ENCODE measurements at regions not wholly inside any gene's neighbourhood (a gene's known extent, or its start where the extent isn't known, plus 50 kb on each side); places are given as distances from the start of the nearest gene placed in this dataset.

DNA sequence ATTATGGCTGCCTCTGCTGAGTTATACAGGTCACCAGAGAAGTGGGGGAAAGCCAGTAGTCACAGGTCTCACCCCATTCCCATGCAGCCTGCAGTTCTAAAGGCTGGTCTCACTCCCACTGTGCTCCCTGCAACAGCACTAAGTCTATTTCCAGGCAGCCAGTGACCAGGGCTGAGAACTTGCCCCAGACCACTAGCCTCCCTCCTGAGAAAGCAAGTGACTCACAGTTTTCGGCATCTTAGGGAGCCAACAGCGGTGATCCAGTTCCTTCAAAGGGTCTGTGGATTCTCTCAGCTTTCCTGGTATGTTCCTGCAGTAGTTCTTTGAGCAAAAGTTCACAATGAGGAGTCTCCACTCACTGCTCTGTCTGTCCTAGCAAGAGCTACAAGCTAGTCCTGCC, 329.6 kb upstream of the MAP2 start:
- Histone ChIP-seq H3K27ac (ENCODE audit: low read depth in 1 of 2, low read length in 2 of 2) (no peak overlapping the region), H3K4me3 (ENCODE audit: low read depth in 1 of 3, low read length in 3 of 3) (no peak overlapping the region), H3K4me1 (ENCODE audit: control insufficient read depth in 4 of 4, insufficient read depth in 4 of 4, low read length in 3 of 4) (no peaks in the 10 kb centered on the region), H3K9ac (ENCODE audit: low read depth in 1 of 2, low read length in 2 of 2) (no peak overlapping the region), H3K9me3 (ENCODE audit: control insufficient read depth in 4 of 4, low read length in 3 of 4) (no peaks in the 10 kb centered on the region), H3K36me3 (ENCODE audit: control insufficient read depth in 4 of 4, insufficient read depth in 3 of 4, low read depth in 1 of 4, low read length in 3 of 4) (no peaks in the 10 kb centered on the region), H3K27me3 (ENCODE audit: control insufficient read depth in 4 of 4, insufficient read depth in 4 of 4, low read length in 3 of 4) (peaks cover 0 to 3% (median 0%) of the 10 kb centered on the region in 4 donors)
- DNase-seq (ENCODE audit: low spot score), result no peak
- 84% methylated on average over 2 of the region's 2 CpGs for WGBS
- no peak for TF ChIP-seq ATF3 (IDR thresholded peaks at IDR 0.05)
- no peak for TF ChIP-seq SP1 (IDR thresholded peaks at IDR 0.05)

DNA sequence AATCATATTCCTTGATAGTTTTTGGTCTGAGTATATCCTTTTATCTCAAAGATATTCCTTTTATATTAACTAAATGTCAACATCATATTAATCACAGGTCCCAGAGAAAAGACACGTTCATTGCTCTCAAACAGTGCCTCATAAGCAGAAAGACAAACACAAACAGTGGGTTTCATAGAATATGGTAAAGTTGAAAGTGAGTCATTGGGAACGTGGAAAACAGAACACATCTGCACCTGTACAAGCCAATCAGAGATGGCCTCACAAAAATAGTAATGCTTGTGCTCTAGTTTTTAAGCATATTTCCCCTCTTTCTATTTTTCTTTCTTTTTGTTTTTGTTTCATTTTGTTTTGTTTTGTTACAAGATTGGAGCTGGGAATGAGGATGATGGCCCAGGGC, 328.4 kb upstream of the MAP2 start:
- no peak for DNase-seq (ENCODE audit: low spot score)
- Histone ChIP-seq H3K9me3 (ENCODE audit: control insufficient read depth in 4 of 4, low read length in 3 of 4) (peaks cover 0 to 3% (median 0%) of the 10 kb centered on the region in 4 donors), H3K27ac (ENCODE audit: low read depth in 1 of 2, low read length in 2 of 2) (no peak overlapping the region), H3K4me1 (ENCODE audit: control insufficient read depth in 4 of 4, insufficient read depth in 4 of 4, low read length in 3 of 4) (no peaks in the 10 kb centered on the region), H3K9ac (ENCODE audit: low read depth in 1 of 2, low read length in 2 of 2) (no peak overlapping the region), H3K27me3 (ENCODE audit: control insufficient read depth in 4 of 4, insufficient read depth in 4 of 4, low read length in 3 of 4) (peaks cover 0 to 3% (median 0%) of the 10 kb centered on the region in 4 donors), H3K4me3 (ENCODE audit: low read depth in 1 of 3, low read length in 3 of 3) (no peak overlapping the region), H3K36me3 (ENCODE audit: control insufficient read depth in 4 of 4, insufficient read depth in 3 of 4, low read depth in 1 of 4, low read length in 3 of 4) (no peaks in the 10 kb centered on the region)
- WGBS, result 58% methylated on average over 2 of the region's 2 CpGs
- TF ChIP-seq, protein P1, sequence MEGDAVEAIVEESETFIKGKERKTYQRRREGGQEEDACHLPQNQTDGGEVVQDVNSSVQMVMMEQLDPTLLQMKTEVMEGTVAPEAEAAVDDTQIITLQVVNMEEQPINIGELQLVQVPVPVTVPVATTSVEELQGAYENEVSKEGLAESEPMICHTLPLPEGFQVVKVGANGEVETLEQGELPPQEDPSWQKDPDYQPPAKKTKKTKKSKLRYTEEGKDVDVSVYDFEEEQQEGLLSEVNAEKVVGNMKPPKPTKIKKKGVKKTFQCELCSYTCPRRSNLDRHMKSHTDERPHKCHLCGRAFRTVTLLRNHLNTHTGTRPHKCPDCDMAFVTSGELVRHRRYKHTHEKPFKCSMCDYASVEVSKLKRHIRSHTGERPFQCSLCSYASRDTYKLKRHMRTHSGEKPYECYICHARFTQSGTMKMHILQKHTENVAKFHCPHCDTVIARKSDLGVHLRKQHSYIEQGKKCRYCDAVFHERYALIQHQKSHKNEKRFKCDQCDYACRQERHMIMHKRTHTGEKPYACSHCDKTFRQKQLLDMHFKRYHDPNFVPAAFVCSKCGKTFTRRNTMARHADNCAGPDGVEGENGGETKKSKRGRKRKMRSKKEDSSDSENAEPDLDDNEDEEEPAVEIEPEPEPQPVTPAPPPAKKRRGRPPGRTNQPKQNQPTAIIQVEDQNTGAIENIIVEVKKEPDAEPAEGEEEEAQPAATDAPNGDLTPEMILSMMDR (IDR thresholded peaks at IDR 0.05; ENCODE audit: low read depth, low read length, missing input control), result no peak
- no peak for TF ChIP-seq HNF4G (IDR thresholded peaks at IDR 0.05)

GRCh38 chr2:209097168-209097567, 326.7 kb upstream of the MAP2 start:
- H3K9me3 ChIP-seq (ENCODE audit: control insufficient read depth in 4 of 4, low read length in 3 of 4), result peaks cover 0 to 3% (median 0%) of the 10 kb centered on the region in 4 donors
- H3K27ac ChIP-seq (ENCODE audit: low read depth in 1 of 2, low read length in 2 of 2), result no peak overlapping the region
- no peaks in the 10 kb centered on the region for H3K36me3 ChIP-seq (ENCODE audit: control insufficient read depth in 4 of 4, insufficient read depth in 3 of 4, low read depth in 1 of 4, low read length in 3 of 4)
- 69% methylated on average over 2 of the region's 2 CpGs for WGBS
- no peak for TF ChIP-seq SP1 (IDR thresholded peaks at IDR 0.05)
- no peak for TF ChIP-seq TAF1 (conservative IDR thresholded peaks at IDR 0.05)
- no peak for TF ChIP-seq RAD21 (IDR thresholded peaks at IDR 0.05)
- TF ChIP-seq MAX (IDR thresholded peaks at IDR 0.05), result no peak
- TF ChIP-seq EGR1 (IDR thresholded peaks at IDR 0.05; ENCODE audit: low read depth in 2 of 2), result no peak
- no peak for TF ChIP-seq ZBTB33 (IDR thresholded peaks at IDR 0.05)
- TF ChIP-seq, protein P1 (IDR thresholded peaks at IDR 0.05; ENCODE audit: low read depth, low read length, missing input control), result no peak
- no peak for TF ChIP-seq ATF3 (IDR thresholded peaks at IDR 0.05)
- no peak for TF ChIP-seq RXRA (IDR thresholded peaks at IDR 0.05)
- no peak for TF ChIP-seq FOXA2 (IDR thresholded peaks at IDR 0.05)
- no peak for TF ChIP-seq JUND (IDR thresholded peaks at IDR 0.05)
- no peak for TF ChIP-seq YY1 (IDR thresholded peaks at IDR 0.05)
- TF ChIP-seq, protein P2, sequence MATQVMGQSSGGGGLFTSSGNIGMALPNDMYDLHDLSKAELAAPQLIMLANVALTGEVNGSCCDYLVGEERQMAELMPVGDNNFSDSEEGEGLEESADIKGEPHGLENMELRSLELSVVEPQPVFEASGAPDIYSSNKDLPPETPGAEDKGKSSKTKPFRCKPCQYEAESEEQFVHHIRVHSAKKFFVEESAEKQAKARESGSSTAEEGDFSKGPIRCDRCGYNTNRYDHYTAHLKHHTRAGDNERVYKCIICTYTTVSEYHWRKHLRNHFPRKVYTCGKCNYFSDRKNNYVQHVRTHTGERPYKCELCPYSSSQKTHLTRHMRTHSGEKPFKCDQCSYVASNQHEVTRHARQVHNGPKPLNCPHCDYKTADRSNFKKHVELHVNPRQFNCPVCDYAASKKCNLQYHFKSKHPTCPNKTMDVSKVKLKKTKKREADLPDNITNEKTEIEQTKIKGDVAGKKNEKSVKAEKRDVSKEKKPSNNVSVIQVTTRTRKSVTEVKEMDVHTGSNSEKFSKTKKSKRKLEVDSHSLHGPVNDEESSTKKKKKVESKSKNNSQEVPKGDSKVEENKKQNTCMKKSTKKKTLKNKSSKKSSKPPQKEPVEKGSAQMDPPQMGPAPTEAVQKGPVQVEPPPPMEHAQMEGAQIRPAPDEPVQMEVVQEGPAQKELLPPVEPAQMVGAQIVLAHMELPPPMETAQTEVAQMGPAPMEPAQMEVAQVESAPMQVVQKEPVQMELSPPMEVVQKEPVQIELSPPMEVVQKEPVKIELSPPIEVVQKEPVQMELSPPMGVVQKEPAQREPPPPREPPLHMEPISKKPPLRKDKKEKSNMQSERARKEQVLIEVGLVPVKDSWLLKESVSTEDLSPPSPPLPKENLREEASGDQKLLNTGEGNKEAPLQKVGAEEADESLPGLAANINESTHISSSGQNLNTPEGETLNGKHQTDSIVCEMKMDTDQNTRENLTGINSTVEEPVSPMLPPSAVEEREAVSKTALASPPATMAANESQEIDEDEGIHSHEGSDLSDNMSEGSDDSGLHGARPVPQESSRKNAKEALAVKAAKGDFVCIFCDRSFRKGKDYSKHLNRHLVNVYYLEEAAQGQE (IDR thresholded peaks at IDR 0.05), result no peak
- H3K4me3 ChIP-seq (ENCODE audit: low read depth in 1 of 3, low read length in 3 of 3), result no peak overlapping the region
- DNase-seq (ENCODE audit: low spot score), result no peak
- no peaks in the 10 kb centered on the region for H3K4me1 ChIP-seq (ENCODE audit: control insufficient read depth in 4 of 4, insufficient read depth in 4 of 4, low read length in 3 of 4)
- no peak overlapping the region for H3K9ac ChIP-seq (ENCODE audit: low read depth in 1 of 2, low read length in 2 of 2)
- H3K27me3 ChIP-seq (ENCODE audit: control insufficient read depth in 4 of 4, insufficient read depth in 4 of 4, low read length in 3 of 4), result peaks cover 0 to 3% (median 0%) of the 10 kb centered on the region in 4 donors
